Prostate gland (tissue), 2 donors: ENCODE measurements at regions not wholly inside any gene's neighbourhood (a gene's known extent, or its start where the extent isn't known, plus 50 kb on each side); places are given as distances from the start of the nearest gene placed in this dataset.

Experiments used
- DNase-seq: peaks from one replicate; pipeline ENCODE4 v3.0.0-alpha.2; 2019; ENCODE audit warnings: low spot score
- H3K27ac ChIP-seq, 2 donors: fragments of 200-600 bp; sonication (generic); 2 replicates each; pipeline ENCODE4 v1.5.1; 2017 to 2019
- H3K27me3 ChIP-seq: fragments of 200-600 bp; sonication (generic); replicated peaks from 2 replicates; pipeline ENCODE4 v1.5.1; 2019; ENCODE audit not compliant: insufficient read depth
- H3K36me3 ChIP-seq, 2 donors: fragments of 200-600 bp; sonication (generic); 1 replicate in 1 of 2; 2 replicates in 1 of 2; pipeline versions ENCODE4 v1.5.1 to v1.8.1; 2017 to 2019
- H3K4me1 ChIP-seq: fragments of 200-600 bp; sonication (generic); replicated peaks from 2 replicates; pipeline ENCODE4 v1.5.1; 2019
- H3K4me3 ChIP-seq, 2 donors: fragments of 200-600 bp; sonication (generic); 2 replicates each; pipeline ENCODE4 v1.5.1; 2017 to 2019
- H3K9me3 ChIP-seq: fragments of 200-600 bp; sonication (generic); 2 replicates; pipeline ENCODE4 v1.5.1; 2017
- CTCF ChIP-seq, 4 experiments: fragments of 200-600 bp in 2 of 4; fragments of 450-650 bp in 2 of 4; sonication (generic) in 2 of 4; IDR thresholded peaks; 1 replicate in 3 of 4; 2 replicates in 1 of 4; pipeline ENCODE4 v1.5.1; 2016 to 2019; ENCODE audit warnings: antibody characterized with exemption in 4 of 4, mild to moderate bottlenecking in 2 of 4, moderate library complexity in 2 of 4
- POLR2A ChIP-seq: fragments of 450-650 bp; IDR thresholded peaks from one replicate; pipeline ENCODE4 v1.6.1; 2016; ENCODE audit warnings: antibody characterized with exemption, mild to moderate bottlenecking
- POLR2AphosphoS5 ChIP-seq: sonication (generic); formaldehyde crosslinking; IDR thresholded peaks from one replicate; pipeline ENCODE4 v1.6.1; 2017; ENCODE audit warnings: antibody characterized with exemption
- whole genome bisulfite sequencing: methylation state at CpG from one replicate; pipeline ENCODE4 v1.1.5; 2018; 5-methylcytosine and 5-hydroxymethylcytosine counted together
- intact Hi-C: fragments of 100-400 bp; cut with DNase I; formaldehyde crosslinking; loops from one replicate; pipeline ENCODE4 v1.14.2; 2022

GRCh38 chr1:57713501-57713900 lies 289.6 kb upstream of the DAB1 start:
- no peaks in the 10 kb centered on the region for H3K36me3 ChIP-seq
- no peak for TF ChIP-seq POLR2A
- no peak for TF ChIP-seq POLR2AphosphoS5
- no peak for TF ChIP-seq CTCF (IDR thresholded peaks at IDR 0.05)
- H3K4me1 ChIP-seq = no peaks in the 10 kb centered on the region
- no peak overlapping the region for H3K4me3 ChIP-seq
- H3K27ac ChIP-seq = no peak overlapping the region
- no peak for DNase-seq
- intact Hi-C loops = no loop called here
- no peaks in the 10 kb centered on the region for H3K27me3 ChIP-seq
- H3K9me3 ChIP-seq = no peaks in the 10 kb centered on the region

- H3K9me3 ChIP-seq = no peaks in the 10 kb centered on the region
- intact Hi-C loops = no loop called here
- H3K4me3 ChIP-seq = no peak overlapping the region
- 83% methylated on average over 2 of the region's 2 CpGs for WGBS
- H3K4me1 ChIP-seq = no peaks in the 10 kb centered on the region
- TF ChIP-seq POLR2A = no peak
- H3K27me3 ChIP-seq = no peaks in the 10 kb centered on the region
- DNase-seq = no peak
- no peak overlapping the region for H3K27ac ChIP-seq
- no peaks in the 10 kb centered on the region for H3K36me3 ChIP-seq
These were observed 289.0 kb upstream of the DAB1 start for GRCh38 chr1:57712846-57713245.

- TF ChIP-seq POLR2AphosphoS5 (no peak), POLR2A (no peak), CTCF (IDR thresholded peaks at IDR 0.05) (no peak)
- Histone ChIP-seq H3K9me3 (no peaks in the 10 kb centered on the region), H3K27me3 (no peaks in the 10 kb centered on the region), H3K36me3 (no peaks in the 10 kb centered on the region), H3K27ac (no peak overlapping the region), H3K4me1 (no peaks in the 10 kb centered on the region), H3K4me3 (no peak overlapping the region)
- intact Hi-C loops = no loop called here
- 53% methylated on average over 2 of the region's 2 CpGs for WGBS
- no peak for DNase-seq
These were observed 287.5 kb upstream of the DAB1 start for GRCh38 chr1:57711326-57711725.

GRCh38 chr1:57707631-57708030 lies 283.8 kb upstream of the DAB1 start:
- Histone ChIP-seq H3K4me3 (no peak overlapping the region), H3K27me3 (no peaks in the 10 kb centered on the region), H3K36me3 (no peaks in the 10 kb centered on the region), H3K4me1 (no peaks in the 10 kb centered on the region), H3K9me3 (no peaks in the 10 kb centered on the region), H3K27ac (no peak overlapping the region)
- DNase-seq = no peak
- TF ChIP-seq POLR2AphosphoS5 (no peak), CTCF (IDR thresholded peaks at IDR 0.05) (no peak), POLR2A (no peak)
- intact Hi-C loops = no loop called here
- WGBS = 88% methylated on average over 1 of the region's 1 CpG

DNA sequence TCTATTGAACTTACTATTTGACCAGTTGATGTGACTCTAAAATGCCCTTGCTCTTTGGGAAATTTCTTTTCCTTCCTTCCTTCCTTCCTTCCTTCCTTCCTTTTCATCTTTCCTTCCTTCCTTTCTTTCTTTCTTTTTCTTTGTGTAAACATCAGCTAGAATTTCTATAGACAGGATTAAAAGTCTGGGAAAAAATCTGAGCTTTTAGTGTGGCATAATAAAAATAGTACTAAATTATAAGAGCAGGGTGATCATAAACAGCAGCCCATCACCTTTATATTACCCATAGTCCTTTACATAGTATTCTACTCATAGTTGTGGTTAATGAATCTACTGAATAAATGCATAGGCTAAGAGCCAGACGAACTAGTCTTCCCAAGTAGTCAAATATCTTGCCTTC lies 281.0 kb upstream of the DAB1 start:
- no peaks in the 10 kb centered on the region for H3K36me3 ChIP-seq
- TF ChIP-seq POLR2AphosphoS5 (no peak), POLR2A (no peak), CTCF (IDR thresholded peaks at IDR 0.05) (no peak)
- no peak overlapping the region for H3K4me3 ChIP-seq
- no peaks in the 10 kb centered on the region for H3K9me3 ChIP-seq
- DNase-seq = no peak
- H3K4me1 ChIP-seq = no peaks in the 10 kb centered on the region
- intact Hi-C loops = no loop called here
- no peak overlapping the region for H3K27ac ChIP-seq
- WGBS = 66% methylated on average over 1 of the region's 1 CpG
- no peaks in the 10 kb centered on the region for H3K27me3 ChIP-seq

DNA sequence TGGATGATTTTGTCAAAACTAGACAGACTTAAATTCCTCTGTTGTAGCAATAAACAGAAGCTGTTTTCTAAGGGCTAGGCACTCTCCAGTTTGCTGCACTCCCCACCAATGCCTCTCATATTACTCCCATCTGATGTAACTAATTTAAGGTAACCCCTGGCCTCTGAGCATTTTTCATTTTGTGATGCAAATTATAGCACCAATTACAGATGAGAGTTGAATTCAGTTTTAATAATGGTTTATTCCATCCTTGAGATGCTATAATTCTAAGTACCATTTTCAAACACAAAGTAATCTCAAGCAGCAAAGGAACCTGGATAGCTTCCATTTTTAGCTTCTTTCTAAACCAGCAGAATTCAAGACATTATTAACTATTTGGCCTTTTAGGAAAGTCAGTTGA lies 280.4 kb upstream of the DAB1 start:
- intact Hi-C loops = no loop called here
- Histone ChIP-seq H3K9me3 (no peaks in the 10 kb centered on the region), H3K36me3 (no peaks in the 10 kb centered on the region), H3K4me3 (no peak overlapping the region), H3K27me3 (no peaks in the 10 kb centered on the region), H3K4me1 (no peaks in the 10 kb centered on the region), H3K27ac (no peak overlapping the region)
- no peak for TF ChIP-seq POLR2AphosphoS5
- DNase-seq = no peak
